HG03342 (cell line): ENCODE measurements at regions not wholly inside any gene's neighbourhood (a gene's known extent, or its start where the extent isn't known, plus 50 kb on each side); places are given as distances from the start of the nearest gene placed in this dataset.
A peak's percentile ranks its signal among the peaks of the same experiment; 100 is the strongest.

ENCODE experiments used
- ATAC-seq: cut with Tn5 transposase; IDR thresholded peaks from one replicate; pipeline ENCODE4 v1.9.1; 2021; ENCODE audit warnings: mild to moderate bottlenecking, moderate library complexity; ENCODE audit not compliant: unreplicated experiment

GRCh38 chr5:56595566-56595965, 219.8 kb upstream of the MAP3K1 start:
- no peak for ATAC-seq

- no peak for ATAC-seq
Observed at GRCh38 chr5:56594792-56595191, 220.6 kb upstream of the MAP3K1 start.

GRCh38 chr5:56591081-56591480, 224.3 kb upstream of the MAP3K1 start:
- ATAC-seq, result no peak

- ATAC-seq, result no peak
Observed at GRCh38 chr5:56589481-56589860, 225.9 kb upstream of the MAP3K1 start.

GRCh38 chr5:56588636-56589480, 226.5 kb upstream of the MAP3K1 start:
- peak; percentile 97 for ATAC-seq

GRCh38 chr5:56588131-56588487, 227.2 kb upstream of the MAP3K1 start:
- no peak for ATAC-seq

- ATAC-seq, result no peak
Observed at GRCh38 chr5:56587381-56588130, 227.8 kb upstream of the MAP3K1 start.

DNA sequence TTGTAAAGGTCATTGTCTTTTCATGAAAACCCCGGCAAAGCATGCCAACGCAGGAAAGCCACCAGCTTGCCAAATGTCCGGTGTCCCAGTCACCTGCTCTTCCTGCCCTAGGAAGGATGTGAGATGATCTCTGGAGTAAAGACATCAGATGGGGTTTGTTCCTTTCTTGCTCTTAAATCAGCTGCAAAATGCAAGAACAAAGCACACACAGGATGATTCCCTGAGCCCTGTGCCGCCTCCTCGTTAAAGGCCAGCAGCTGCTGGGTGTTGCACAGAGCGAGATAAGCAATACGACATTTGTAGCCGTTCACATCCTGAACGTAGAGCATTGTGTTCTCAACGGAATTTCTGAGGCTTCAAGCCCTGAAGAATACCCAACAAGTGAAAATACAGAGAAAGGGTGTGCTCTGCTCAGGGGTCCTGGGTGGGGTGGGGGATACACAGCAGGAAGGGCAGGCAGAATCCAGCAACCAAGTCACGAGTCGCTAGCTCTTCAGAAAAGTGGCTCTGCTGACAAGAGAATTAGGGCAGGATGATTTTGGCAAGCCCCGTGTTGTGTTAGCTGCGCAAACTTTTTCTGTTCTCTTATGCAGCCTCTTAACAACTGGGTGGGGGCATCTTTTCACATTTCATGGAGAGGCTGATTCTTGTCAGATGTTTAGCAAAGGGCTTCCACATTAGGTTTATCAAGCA, 229.2 kb upstream of the MAP3K1 start:
- ATAC-seq, result no peak

DNA sequence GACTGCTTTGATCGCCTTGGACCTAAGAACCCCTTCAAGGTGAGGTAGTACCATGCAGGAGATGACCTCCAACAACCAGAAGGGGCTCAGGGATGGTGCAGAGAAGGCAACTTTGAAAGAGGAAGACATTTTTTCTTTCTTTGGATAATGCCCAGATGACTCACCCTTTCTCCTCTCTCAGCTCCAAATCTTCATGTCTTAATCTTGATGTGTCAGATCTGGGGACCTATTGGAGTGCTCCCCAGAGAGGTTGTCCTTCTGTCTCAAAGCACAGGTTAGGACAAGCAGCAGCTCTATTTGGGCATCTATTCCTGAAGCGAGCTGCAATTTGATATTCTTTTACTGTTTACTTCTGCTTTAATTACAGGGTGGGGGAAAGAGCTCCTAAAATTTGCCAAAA, 229.9 kb upstream of the MAP3K1 start:
- no peak for ATAC-seq

- ATAC-seq, result no peak
Observed at GRCh38 chr5:56581426-56581825, 233.9 kb upstream of the MAP3K1 start.

GRCh38 chr5:56580864-56581263, 234.5 kb upstream of the MAP3K1 start:
- ATAC-seq, result no peak

DNA sequence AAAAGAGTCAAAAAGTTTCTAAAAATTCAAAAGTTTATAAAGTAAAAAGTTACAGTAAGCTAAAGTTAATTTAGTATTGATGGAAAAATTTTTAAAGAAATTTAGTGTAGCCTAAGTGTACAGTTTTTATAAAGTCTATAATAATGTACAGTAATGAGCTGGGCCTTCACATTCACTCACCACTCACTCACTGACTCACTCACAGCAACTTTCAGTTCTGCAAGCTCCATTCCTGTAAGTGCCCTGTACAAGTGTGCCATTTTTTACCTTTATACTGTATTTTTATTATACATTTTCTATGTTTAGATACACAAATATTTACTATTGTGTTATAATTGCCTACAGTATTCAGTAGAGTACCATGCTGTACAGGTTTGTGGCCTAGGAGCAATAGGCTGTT, 239.5 kb upstream of the MAP3K1 start:
- no peak for ATAC-seq

DNA sequence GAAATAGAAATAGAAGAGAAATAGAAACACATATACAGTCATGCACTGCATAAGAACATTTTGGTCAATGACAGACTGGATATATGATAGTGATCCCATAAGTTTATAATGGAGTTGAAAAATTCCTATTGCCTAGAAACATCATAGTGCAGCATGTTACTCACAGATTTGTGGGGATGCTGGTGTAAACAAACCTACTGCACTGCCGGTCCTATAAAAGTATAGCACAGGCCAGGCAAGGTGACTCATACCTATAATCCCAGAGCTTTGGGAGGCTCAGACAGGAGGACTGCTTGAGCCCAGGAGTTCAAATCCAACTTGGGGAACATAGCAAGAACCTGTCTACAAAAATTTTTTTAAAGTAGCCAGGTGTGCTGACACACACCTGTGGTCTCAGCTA, 240.6 kb upstream of the MAP3K1 start:
- no peak for ATAC-seq

GRCh38 chr5:56569566-56569965, 245.8 kb upstream of the MAP3K1 start:
- no peak for ATAC-seq

DNA sequence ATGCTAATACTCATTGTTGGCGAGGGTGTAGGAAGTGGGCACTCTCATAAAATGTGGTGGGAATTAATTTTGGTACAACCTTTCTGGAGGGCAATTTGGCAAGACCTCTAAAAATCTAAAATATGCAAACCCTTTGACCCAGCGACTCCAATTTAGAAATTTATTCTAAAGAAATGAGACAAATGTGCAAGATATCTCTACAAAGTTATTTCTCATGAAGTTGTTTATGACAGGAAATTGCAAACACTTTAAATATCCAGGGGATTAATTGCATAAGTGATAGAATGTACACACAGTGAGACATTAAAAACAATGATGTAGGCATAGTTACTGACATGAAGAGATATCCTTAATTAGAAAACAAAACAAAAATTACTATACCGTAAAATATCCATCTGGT, 246.3 kb upstream of the MAP3K1 start:
- no peak for ATAC-seq

- no peak for ATAC-seq
Observed at GRCh38 chr5:56567278-56567677, 248.1 kb upstream of the MAP3K1 start.

- no peak for ATAC-seq
Observed at GRCh38 chr5:56566374-56567249, 248.7 kb upstream of the MAP3K1 start.

GRCh38 chr5:56565644-56566043, 249.7 kb upstream of the MAP3K1 start:
- ATAC-seq, result peak; percentile 98

- ATAC-seq, result no peak
Observed at GRCh38 chr5:56565283-56565615, 250.1 kb upstream of the MAP3K1 start.

- no peak for ATAC-seq
Observed at GRCh38 chr5:56564541-56565282, 250.6 kb upstream of the MAP3K1 start.
